Adrenal gland (tissue), 9 donors: ENCODE measurements at regions not wholly inside any gene's neighbourhood (a gene's known extent, or its start where the extent isn't known, plus 50 kb on each side); places are given as distances from the start of the nearest gene placed in this dataset.

Experiments
- DNase-seq, 7 donors: peaks; one replicate each; pipeline ENCODE4 v3.0.0-alpha.2; 2019 to 2020
- H3K27ac ChIP-seq, 5 donors: fragments of 200-600 bp; sonication (generic) in 4 of 5; 1 replicate in 3 of 5; 2 replicates in 2 of 5; pipeline versions ENCODE4 v1.5.1 to v1.8.0; 2016 to 2020; ENCODE audit warnings: mild to moderate bottlenecking in 1 of 5
- H3K27me3 ChIP-seq: fragments of 200-600 bp; 2 replicates; pipeline ENCODE4 v1.8.0; 2021
- H3K36me3 ChIP-seq, 2 donors: fragments of 200-600 bp; replicated peaks in 1 of 2; 1 replicate in 1 of 2; 2 replicates in 1 of 2; pipeline versions ENCODE4 v1.5.1 to v1.8.0; 2018 to 2022
- H3K4me1 ChIP-seq, 2 donors: fragments of 200-600 bp; replicated peaks in 1 of 2; 1 replicate in 1 of 2; 2 replicates in 1 of 2; pipeline versions ENCODE4 v1.5.1 to v1.8.0; 2018 to 2021
- H3K4me3 ChIP-seq, 4 donors: fragments of 200-600 bp; sonication (generic) in 3 of 4; one replicate each; pipeline ENCODE4 v1.5.1; 2016 to 2018
- H3K9me3 ChIP-seq, 3 donors: fragments of 200-600 bp; sonication (generic) in 1 of 3; replicated peaks in 1 of 3; 1 replicate in 2 of 3; 2 replicates in 1 of 3; pipeline versions ENCODE4 v1.5.1 to v1.8.0; 2016 to 2021
- POLR2A ChIP-seq, 2 donors: fragments of 450-650 bp; IDR thresholded peaks; one replicate each; pipeline ENCODE4 v1.6.1; 2017; ENCODE audit warnings: antibody characterized with exemption in 2 of 2, mild to moderate bottlenecking in 2 of 2, moderate library complexity in 1 of 2
- WGBS, 4 donors: extraction: QIAGEN DNeasy Blood & Tissue Kit in 2 of 4; methylation state at CpG; one replicate each; pipeline versions ENCODE4 v1.1.5 to v1.1.7; 2013 to 2017; 5-methylcytosine and 5-hydroxymethylcytosine counted together
- intact Hi-C, 2 donors: fragments of 100-400 bp; cut with DNase I; formaldehyde crosslinking; loops; one replicate each; pipeline versions ENCODE4 v1.14.1 to v1.15.0; 2022 to 2023
- TF ChIP-seq, protein P1 (sequence below), 6 experiments: fragments of 450-650 bp in 4 of 6; fragments of 200-600 bp in 2 of 6; sonication (generic) in 1 of 6; IDR thresholded peaks; 1 replicate in 5 of 6; 2 replicates in 1 of 6; pipeline versions ENCODE4 v1.5.1 to v1.8.0; 2016 to 2021; ENCODE audit warnings: antibody characterized with exemption in 6 of 6, mild to moderate bottlenecking in 2 of 6, moderate library complexity in 1 of 6
- donor health status: healthy with polysubstance abuse.
- donor health status: Bipolar disorder and iron deficiency.
- donor health status: DM: yes; HTN: yes; CAD: no.
- donor health status: DM: no; HTN: no; CAD: no.
- donor health status: DM: no; HTN: no; CAD: no.

DNA sequence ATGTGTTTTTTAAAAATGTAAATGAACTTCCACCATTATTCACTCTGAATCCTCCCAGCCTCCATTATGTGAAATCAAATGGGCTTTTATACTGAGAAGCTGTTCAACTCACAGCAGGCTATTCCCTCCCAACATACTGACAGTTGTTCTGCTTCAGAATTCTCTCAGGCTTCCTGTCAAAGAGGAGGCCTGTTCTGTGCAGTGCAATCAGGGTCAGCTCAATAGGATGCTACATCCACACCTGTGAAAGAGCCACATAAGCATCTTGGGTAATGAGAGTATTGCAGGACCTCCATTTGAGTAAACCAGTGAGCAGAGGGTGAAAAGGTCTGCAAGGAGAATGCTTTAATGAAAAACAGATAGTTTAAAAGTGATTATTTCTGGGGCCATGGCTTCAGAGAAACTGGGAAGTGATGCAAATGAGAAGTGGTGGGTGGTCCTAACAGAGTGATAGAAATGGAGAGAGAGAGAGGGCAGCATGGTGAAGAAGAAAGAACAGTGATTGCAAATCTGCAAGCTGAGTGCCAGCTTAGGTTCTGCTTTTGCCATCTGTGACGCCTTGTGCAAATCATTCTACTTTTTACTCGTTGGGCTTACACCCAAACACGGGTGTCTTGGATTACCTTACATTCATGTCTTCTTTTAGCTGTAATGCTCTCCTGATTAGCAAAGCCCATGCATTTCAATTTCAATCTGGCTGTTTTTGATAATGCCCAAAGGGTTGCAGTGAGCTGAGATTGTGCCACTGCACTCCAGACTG is 202.5 kb upstream of the NMUR2 start:
- Histone ChIP-seq H3K36me3 (no peaks in the 10 kb centered on the region), H3K4me3 (no peak overlapping the region), H3K4me1 (no peaks in the 10 kb centered on the region), H3K27ac (no peak overlapping the region), H3K9me3 (no peaks in the 10 kb centered on the region), H3K27me3 (no peaks in the 10 kb centered on the region)
- intact Hi-C loops: no loop called here
- WGBS, 4 donors: 51 to 73% (median 60%) methylated on average over 3 of the region's 3 CpGs
- DNase-seq: no peak
- TF ChIP-seq, protein P1, sequence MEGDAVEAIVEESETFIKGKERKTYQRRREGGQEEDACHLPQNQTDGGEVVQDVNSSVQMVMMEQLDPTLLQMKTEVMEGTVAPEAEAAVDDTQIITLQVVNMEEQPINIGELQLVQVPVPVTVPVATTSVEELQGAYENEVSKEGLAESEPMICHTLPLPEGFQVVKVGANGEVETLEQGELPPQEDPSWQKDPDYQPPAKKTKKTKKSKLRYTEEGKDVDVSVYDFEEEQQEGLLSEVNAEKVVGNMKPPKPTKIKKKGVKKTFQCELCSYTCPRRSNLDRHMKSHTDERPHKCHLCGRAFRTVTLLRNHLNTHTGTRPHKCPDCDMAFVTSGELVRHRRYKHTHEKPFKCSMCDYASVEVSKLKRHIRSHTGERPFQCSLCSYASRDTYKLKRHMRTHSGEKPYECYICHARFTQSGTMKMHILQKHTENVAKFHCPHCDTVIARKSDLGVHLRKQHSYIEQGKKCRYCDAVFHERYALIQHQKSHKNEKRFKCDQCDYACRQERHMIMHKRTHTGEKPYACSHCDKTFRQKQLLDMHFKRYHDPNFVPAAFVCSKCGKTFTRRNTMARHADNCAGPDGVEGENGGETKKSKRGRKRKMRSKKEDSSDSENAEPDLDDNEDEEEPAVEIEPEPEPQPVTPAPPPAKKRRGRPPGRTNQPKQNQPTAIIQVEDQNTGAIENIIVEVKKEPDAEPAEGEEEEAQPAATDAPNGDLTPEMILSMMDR (IDR thresholded peaks at IDR 0.05): no peak
- no peak for TF ChIP-seq POLR2A (IDR thresholded peaks at IDR 0.05)

DNA sequence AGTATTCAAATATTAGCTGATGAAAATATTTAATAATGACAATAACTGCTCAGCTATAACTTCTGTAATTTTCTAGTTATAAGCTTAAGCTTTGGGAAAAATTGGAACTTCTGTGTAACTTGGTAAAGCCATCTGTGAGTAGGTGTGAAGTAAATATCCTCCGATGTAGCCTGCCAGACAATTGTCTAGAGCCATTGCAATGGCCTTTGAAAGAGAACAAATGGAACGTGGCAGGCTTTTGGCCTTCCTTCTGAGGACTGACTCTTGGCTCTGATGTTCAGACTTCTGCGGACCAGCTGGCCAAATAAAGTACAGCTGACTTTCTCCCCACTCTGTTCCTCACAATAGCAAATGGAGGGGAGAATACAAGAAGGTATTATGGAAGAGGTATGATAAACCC is 203.4 kb upstream of the NMUR2 start:
- intact Hi-C loops: no loop called here

DNA sequence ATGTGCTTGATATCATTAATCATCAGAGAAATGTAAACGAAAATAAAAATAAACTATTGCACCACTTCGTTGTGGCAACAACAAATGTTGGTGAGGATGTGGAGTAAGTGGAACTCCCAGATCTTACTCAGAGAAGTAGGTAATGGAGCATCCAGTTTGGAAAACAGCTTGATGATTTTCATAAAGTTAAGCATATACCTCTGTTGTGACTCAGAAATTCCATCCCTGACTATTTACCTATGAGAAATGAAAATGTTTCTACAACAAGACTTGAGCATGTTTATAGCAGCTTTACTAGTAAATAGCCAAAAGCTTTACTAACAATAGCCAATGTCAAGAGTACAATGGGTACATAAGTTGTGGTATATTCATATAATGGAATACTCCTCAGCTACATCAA is 214.7 kb upstream of the NMUR2 start:
- Histone ChIP-seq H3K27me3 (no peaks in the 10 kb centered on the region), H3K4me3 (no peak overlapping the region), H3K36me3 (no peaks in the 10 kb centered on the region), H3K9me3 (no peaks in the 10 kb centered on the region), H3K27ac (no peak overlapping the region), H3K4me1 (no peaks in the 10 kb centered on the region)
- intact Hi-C loops: no loop called here
- TF ChIP-seq, protein P1 (IDR thresholded peaks at IDR 0.05): no peak
- no peak for TF ChIP-seq POLR2A (IDR thresholded peaks at IDR 0.05)
- no peak for DNase-seq
- 45 to 54% (median 48%) methylated on average over 2 of the region's 2 CpGs for WGBS, 4 donors

More for the DNA sequence above, 203.4 kb upstream of the NMUR2 start:
- no peak for DNase-seq
- Histone ChIP-seq H3K36me3 (no peaks in the 10 kb centered on the region), H3K27ac (no peak overlapping the region), H3K27me3 (no peaks in the 10 kb centered on the region), H3K4me1 (no peaks in the 10 kb centered on the region), H3K4me3 (no peak overlapping the region), H3K9me3 (no peaks in the 10 kb centered on the region)
- no peak for TF ChIP-seq POLR2A (IDR thresholded peaks at IDR 0.05)
- TF ChIP-seq, protein P1 (IDR thresholded peaks at IDR 0.05): no peak
- WGBS, 4 donors: 48 to 63% (median 62%) methylated on average over 3 of the region's 3 CpGs

DNA sequence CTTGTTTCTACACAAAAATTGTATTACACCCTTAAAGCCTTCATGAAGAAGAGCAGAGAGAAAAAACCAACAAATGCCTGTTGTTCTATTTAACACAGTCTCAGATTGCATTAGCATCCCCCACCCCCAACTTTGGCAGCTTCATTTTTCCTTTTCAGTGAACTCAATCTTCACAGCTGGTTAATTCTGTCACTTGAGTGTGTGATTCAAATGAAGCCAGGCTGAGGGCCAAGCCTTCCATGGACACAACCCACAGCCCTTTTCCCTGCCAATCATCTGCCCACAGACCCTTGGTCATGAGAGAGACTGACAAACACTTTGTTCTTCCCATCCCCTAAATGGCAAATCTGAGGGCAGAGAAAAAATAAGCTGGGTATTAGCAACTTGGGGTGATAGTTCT is 217.5 kb upstream of the NMUR2 start:
- Histone ChIP-seq H3K27me3 (no peaks in the 10 kb centered on the region), H3K4me1 (no peaks in the 10 kb centered on the region), H3K27ac (no peak overlapping the region), H3K36me3 (no peaks in the 10 kb centered on the region), H3K9me3 (no peaks in the 10 kb centered on the region), H3K4me3 (no peak overlapping the region)
- DNase-seq: no peak
- TF ChIP-seq, protein P1 (IDR thresholded peaks at IDR 0.05): no peak
- no peak for TF ChIP-seq POLR2A (IDR thresholded peaks at IDR 0.05)
- intact Hi-C loops: no loop called here
